PC-9 (cell line): ENCODE measurements at regions not wholly inside any gene's neighbourhood (a gene's known extent, or its start where the extent isn't known, plus 50 kb on each side); places are given as distances from the start of the nearest gene placed in this dataset.

ENCODE experiments used
- BruUV-seq: library from RNA; stranded (reverse); fragments of 400-500 nt; replicated peaks from 2 replicates; lab custom pipeline; 2021; lab: Mats Ljungman, UMichigan
- CTCF ChIA-PET: fragments of 300-600 bp; sonication (Branson Sonifier 250); formaldehyde crosslinking; loops from one replicate; lab custom pipeline; 2022; ENCODE audit warnings: antibody characterized with exemption; lab: Charles Lee
- POLR2A ChIA-PET: fragments of 300-600 bp; sonication (Branson Sonifier 250); formaldehyde crosslinking; loops from one replicate; lab custom pipeline; 2022; ENCODE audit warnings: antibody characterized with exemption; ENCODE audit not compliant: unreplicated experiment; lab: Charles Lee
- DNase-seq, 2 experiments: peaks; one replicate each; pipeline versions ENCODE4 v3.0.0 to v3.0.0-alpha.2; 2015 to 2022; ENCODE audit warnings: mixed read lengths in 1 of 2
- H2AFZ ChIP-seq: fragments of 200-600 bp; sonication (generic); 2 replicates; pipeline ENCODE4 v1.8.1; 2017; ENCODE audit warnings: antibody characterized with exemption
- H3F3A ChIP-seq: fragments of 200-600 bp; sonication (generic); 2 replicates; pipeline ENCODE4 v1.8.1; 2017; ENCODE audit warnings: antibody characterized with exemption, mild to moderate bottlenecking, low read depth; ENCODE audit not compliant: insufficient read depth
- H3K27ac ChIP-seq: fragments of 200-600 bp; sonication (generic); 2 replicates; pipeline ENCODE4 v1.6.1; 2016; ENCODE audit warnings: mixed run types
- H3K27me3 ChIP-seq: fragments of 200-600 bp; sonication (generic); 2 replicates; pipeline ENCODE4 v1.6.1; 2016; ENCODE audit warnings: low read depth, mixed run types; ENCODE audit not compliant: insufficient read depth
- H3K36me3 ChIP-seq: fragments of 200-600 bp; sonication (generic); 2 replicates; pipeline ENCODE4 v1.6.1; 2016; ENCODE audit warnings: low read depth, mixed run types
- H3K4me1 ChIP-seq: fragments of 200-600 bp; sonication (generic); replicated peaks from 2 replicates; pipeline ENCODE4 v1.6.1; 2016; ENCODE audit warnings: mixed run types; ENCODE audit not compliant: insufficient read depth
- H3K4me2 ChIP-seq: fragments of 200-600 bp; sonication (generic); 2 replicates; pipeline ENCODE4 v1.6.1; 2017; ENCODE audit warnings: mixed run types
- H3K4me3 ChIP-seq: fragments of 200-600 bp; sonication (generic); 2 replicates; pipeline ENCODE4 v1.6.1; 2016; ENCODE audit warnings: mixed run types
- H3K79me2 ChIP-seq: fragments of 200-600 bp; sonication (generic); 2 replicates; pipeline ENCODE4 v1.6.1; 2017; ENCODE audit warnings: low read depth, mixed run types
- H3K9me2 ChIP-seq: fragments of 200-600 bp; sonication (generic); 2 replicates; pipeline ENCODE4 v1.8.1; 2017; ENCODE audit warnings: mild to moderate bottlenecking; ENCODE audit not compliant: insufficient read depth
- H3K9me3 ChIP-seq: fragments of 200-600 bp; sonication (generic); 2 replicates; pipeline ENCODE4 v1.8.1; 2016; ENCODE audit warnings: low read depth; ENCODE audit not compliant: insufficient read depth
- H4K20me1 ChIP-seq: fragments of 200-600 bp; sonication (generic); 2 replicates; pipeline ENCODE4 v1.8.1; 2017; ENCODE audit not compliant: insufficient read depth
- CTCF ChIP-seq: fragments of 200-600 bp; sonication (generic); conservative IDR thresholded peaks from 2 replicates; pipeline ENCODE4 v1.6.1; 2017; ENCODE audit warnings: mixed run types, antibody characterized with exemption, mild to moderate bottlenecking, moderate library complexity
- EZH2 ChIP-seq: fragments of 200-600 bp; sonication (generic); IDR thresholded peaks from 2 replicates; pipeline ENCODE4 v1.8.0; 2017; ENCODE audit warnings: antibody characterized with exemption, low read depth
- intact Hi-C: fragments of 100-400 bp; cut with micrococcal nuclease; formaldehyde crosslinking; loops from one replicate; pipeline ENCODE4 v1.10.0; 2022; ENCODE audit not compliant: unreplicated experiment

GRCh38 chr2:20543469-20544152 lies 96.7 kb downstream of the RHOB start:
- POLR2A ChIA-PET, result no interaction called here

GRCh38 chr2:20544153-20544747 lies 97.4 kb downstream of the RHOB start:
- no peaks in the 10 kb centered on the region for H4K20me1 ChIP-seq
- H3K79me2 ChIP-seq, result no peaks in the 10 kb centered on the region
- intact Hi-C loops, result no loop called here
- ChIA-PET CTCF (no interaction called here), POLR2A (no interaction called here)
- no peaks in the 10 kb centered on the region for H3K9me3 ChIP-seq
- TF ChIP-seq EZH2, result no peak
- no peak for TF ChIP-seq CTCF
- H3K4me1 ChIP-seq, result peaks cover 10% of the 10 kb centered on the region; the same call in 1 of the 2 replicates
- H3K4me2 ChIP-seq, result no peak overlapping the region
- H3K36me3 ChIP-seq, result no peaks in the 10 kb centered on the region
- no peaks in the 10 kb centered on the region for H3K27me3 ChIP-seq
- no peaks in the 10 kb centered on the region for H3K9me2 ChIP-seq
- no peak overlapping the region for H3K4me3 ChIP-seq
- H3F3A ChIP-seq, result no peaks in the 10 kb centered on the region; the same call in 1 of the 2 replicates
- DNase-seq, result no peak
- no TSS peak for BruUV-seq
- no peak overlapping the region for H2AFZ ChIP-seq
- H3K27ac ChIP-seq, result no peak overlapping the region

More at GRCh38 chr2:20543469-20544152, 96.7 kb downstream of the RHOB start:
- H3K9me3 ChIP-seq, result no peaks in the 10 kb centered on the region
- H3F3A ChIP-seq, result no peaks in the 10 kb centered on the region; the same call in 1 of the 2 replicates
- CTCF ChIA-PET, result no interaction called here
- no peak overlapping the region for H3K4me3 ChIP-seq
- no TSS peak for BruUV-seq
- no peak overlapping the region for H2AFZ ChIP-seq
- no peaks in the 10 kb centered on the region for H3K79me2 ChIP-seq
- no peak for TF ChIP-seq EZH2
- no peak for TF ChIP-seq CTCF
- H4K20me1 ChIP-seq, result no peaks in the 10 kb centered on the region
- H3K4me1 ChIP-seq, result peaks cover 15% of the 10 kb centered on the region; the same call in 1 of the 2 replicates
- no peak overlapping the region for H3K4me2 ChIP-seq
- H3K27me3 ChIP-seq, result no peaks in the 10 kb centered on the region
- no peak for DNase-seq
- intact Hi-C loops, result no loop called here
- no peaks in the 10 kb centered on the region for H3K9me2 ChIP-seq
- H3K36me3 ChIP-seq, result no peaks in the 10 kb centered on the region
- H3K27ac ChIP-seq, result no peak overlapping the region

GRCh38 chr2:20549144-20549543 lies 101.8 kb downstream of the HS1BP3 start:
- H3K4me1 ChIP-seq, result no peaks in the 10 kb centered on the region
- no peak overlapping the region for H3K4me3 ChIP-seq
- no peak overlapping the region for H3K27ac ChIP-seq
- no peak overlapping the region for H3K4me2 ChIP-seq
- H3K9me3 ChIP-seq, result no peaks in the 10 kb centered on the region
- no peaks in the 10 kb centered on the region for H3K27me3 ChIP-seq
- no peak overlapping the region for H2AFZ ChIP-seq
- H3K9me2 ChIP-seq, result no peaks in the 10 kb centered on the region
- no peaks in the 10 kb centered on the region for H3F3A ChIP-seq
- no peaks in the 10 kb centered on the region for H3K79me2 ChIP-seq
- ChIA-PET POLR2A (interaction anchor here (0.7 kb wide), 1 partner anchor 97 kb away, joined by 3 read pairs; no protein-coding TSS in a partner anchor), CTCF (no interaction called here)
- intact Hi-C loops, result no loop called here
- no TSS peak for BruUV-seq
- H4K20me1 ChIP-seq, result no peaks in the 10 kb centered on the region
- H3K36me3 ChIP-seq, result no peaks in the 10 kb centered on the region
- no peak for DNase-seq
- TF ChIP-seq EZH2 (no peak), CTCF (no peak)
